ENCODE measurements at regions not wholly inside any gene's neighbourhood (a gene's known extent, or its start where the extent isn't known, plus 50 kb on each side); places are given as distances from the start of the nearest gene placed in this dataset.

GRCh38 chr20:11813106-11813890, 104.4 kb upstream of the BTBD3 start:
- DNase-seq: no peak

- DNase-seq: no peak
Observed at GRCh38 chr20:11814267-11814666, 103.4 kb upstream of the BTBD3 start.

- no peak for DNase-seq
Observed at GRCh38 chr20:11820838-11821237, 96.9 kb upstream of the BTBD3 start.

GRCh38 chr20:11822540-11822794, 95.2 kb upstream of the BTBD3 start:
- DNase-seq: no peak

- DNase-seq: no peak
Observed at GRCh38 chr20:11826334-11826733, 91.4 kb upstream of the BTBD3 start.

- DNase-seq: no peak
Observed at GRCh38 chr20:11832397-11832796, 85.3 kb upstream of the BTBD3 start.

- no peak for DNase-seq
Observed at GRCh38 chr20:11832851-11833250, 84.8 kb upstream of the BTBD3 start.

GRCh38 chr20:11833825-11834224, 83.9 kb upstream of the BTBD3 start:
- DNase-seq: no peak

- no peak for DNase-seq
Observed at GRCh38 chr20:11838076-11838636, 79.5 kb upstream of the BTBD3 start.

GRCh38 chr20:11841972-11842461, 75.7 kb upstream of the BTBD3 start:
- no peak for DNase-seq

- DNase-seq: no peak
Observed at GRCh38 chr20:11843289-11843688, 74.4 kb upstream of the BTBD3 start.

GRCh38 chr20:11844691-11845090, 73.0 kb upstream of the BTBD3 start:
- no peak for DNase-seq

- DNase-seq: no peak
Observed at GRCh38 chr20:11845340-11845739, 72.4 kb upstream of the BTBD3 start.

GRCh38 chr20:11846131-11846530, 71.6 kb upstream of the BTBD3 start:
- no peak for DNase-seq

GRCh38 chr20:11847827-11848226, 69.9 kb upstream of the BTBD3 start:
- DNase-seq: no peak

- DNase-seq: no peak
Observed at GRCh38 chr20:11849270-11849915, 68.3 kb upstream of the BTBD3 start.

GRCh38 chr20:11849976-11850670, 67.6 kb upstream of the BTBD3 start:
- no peak for DNase-seq

- DNase-seq: no peak
Observed at GRCh38 chr20:11850901-11851300, 66.8 kb upstream of the BTBD3 start.

GRCh38 chr20:11851646-11852045, 66.0 kb upstream of the BTBD3 start:
- no peak for DNase-seq

- no peak for DNase-seq
Observed at GRCh38 chr20:11852189-11852588, 65.5 kb upstream of the BTBD3 start.

GRCh38 chr20:11852811-11853210, 64.9 kb upstream of the BTBD3 start:
- DNase-seq: no peak

GRCh38 chr20:11853359-11853758, 64.3 kb upstream of the BTBD3 start:
- DNase-seq: no peak

- DNase-seq: no peak
Observed at GRCh38 chr20:11861479-11861878, 56.2 kb upstream of the BTBD3 start.

Measured in KG1 (cell line).